ENCODE measurements at regions not wholly inside any gene's neighbourhood (a gene's known extent, or its start where the extent isn't known, plus 50 kb on each side); places are given as distances from the start of the nearest gene placed in this dataset.
A peak's percentile ranks its signal among the peaks of the same experiment; 100 is the strongest.
"Not testable (repeated sequence)": the region's sequence is repeated elsewhere in the genome, so short reads cannot be mapped to it uniquely, and the experiment has no call there.

- no peak for DNase-seq (ENCODE audit: low spot score)
Observed at GRCh38 chr3:197430934-197431333, 124.8 kb downstream of the BDH1 start.

- no peak for DNase-seq (ENCODE audit: low spot score)
Observed at GRCh38 chr3:197430502-197430901, 125.3 kb downstream of the BDH1 start.

GRCh38 chr3:197428952-197429351 lies 126.8 kb downstream of the BDH1 start:
- no peak for DNase-seq (ENCODE audit: low spot score)

GRCh38 chr3:197428117-197428801 lies 127.5 kb downstream of the BDH1 start:
- DNase-seq (ENCODE audit: low spot score) = peak; percentile 28

GRCh38 chr3:197427021-197427420 lies 128.6 kb upstream of the DLG1 start:
- DNase-seq (ENCODE audit: low spot score) = no peak

GRCh38 chr3:197426121-197426566 lies 127.7 kb upstream of the DLG1 start:
- no peak for DNase-seq (ENCODE audit: low spot score)

GRCh38 chr3:197425485-197426120 lies 127.2 kb upstream of the DLG1 start:
- DNase-seq (ENCODE audit: low spot score) = no peak

GRCh38 chr3:197424674-197425484 lies 126.5 kb upstream of the DLG1 start:
- no peak for DNase-seq (ENCODE audit: low spot score)

GRCh38 chr3:197424266-197424665 lies 125.9 kb upstream of the DLG1 start:
- no peak for DNase-seq (ENCODE audit: low spot score)

- no peak for DNase-seq (ENCODE audit: low spot score)
Observed at GRCh38 chr3:197423376-197423775, 125.0 kb upstream of the DLG1 start.

GRCh38 chr3:197422506-197422905 lies 124.1 kb upstream of the DLG1 start:
- no peak for DNase-seq (ENCODE audit: low spot score)

GRCh38 chr3:197421021-197421420 lies 122.6 kb upstream of the DLG1 start:
- DNase-seq (ENCODE audit: low spot score) = no peak

GRCh38 chr3:197420566-197420965 lies 122.2 kb upstream of the DLG1 start:
- DNase-seq (ENCODE audit: low spot score) = no peak

- no peak for DNase-seq (ENCODE audit: low spot score)
Observed at GRCh38 chr3:197420115-197420514, 121.7 kb upstream of the DLG1 start.

GRCh38 chr3:197419696-197420095 lies 121.3 kb upstream of the DLG1 start:
- DNase-seq (ENCODE audit: low spot score) = no peak

GRCh38 chr3:197417911-197418618 lies 119.7 kb upstream of the DLG1 start:
- DNase-seq (ENCODE audit: low spot score) = no peak

GRCh38 chr3:197417441-197417840 lies 119.0 kb upstream of the DLG1 start:
- DNase-seq (ENCODE audit: low spot score) = no peak

GRCh38 chr3:197411899-197412298 lies 113.5 kb upstream of the DLG1 start:
- DNase-seq (ENCODE audit: low spot score) = not testable (repeated sequence)

GRCh38 chr3:197410170-197410569 lies 111.8 kb upstream of the DLG1 start:
- DNase-seq (ENCODE audit: low spot score) = not testable (repeated sequence)

- DNase-seq (ENCODE audit: low spot score) = no peak
Observed at GRCh38 chr3:197408177-197408957, 110.0 kb upstream of the DLG1 start.

GRCh38 chr3:197407526-197407925 lies 109.1 kb upstream of the DLG1 start:
- DNase-seq (ENCODE audit: low spot score) = no peak

GRCh38 chr3:197407053-197407452 lies 108.6 kb upstream of the DLG1 start:
- DNase-seq (ENCODE audit: low spot score) = no peak

Data from HuH-7 (cell line).